ENCODE measurements at regions not wholly inside any gene's neighbourhood (a gene's known extent, or its start where the extent isn't known, plus 50 kb on each side); places are given as distances from the start of the nearest gene placed in this dataset.

GRCh38 chr5:125399885-125400284 is 653.4 kb upstream of the ZNF608 start:
- TF ChIP-seq, protein P1, sequence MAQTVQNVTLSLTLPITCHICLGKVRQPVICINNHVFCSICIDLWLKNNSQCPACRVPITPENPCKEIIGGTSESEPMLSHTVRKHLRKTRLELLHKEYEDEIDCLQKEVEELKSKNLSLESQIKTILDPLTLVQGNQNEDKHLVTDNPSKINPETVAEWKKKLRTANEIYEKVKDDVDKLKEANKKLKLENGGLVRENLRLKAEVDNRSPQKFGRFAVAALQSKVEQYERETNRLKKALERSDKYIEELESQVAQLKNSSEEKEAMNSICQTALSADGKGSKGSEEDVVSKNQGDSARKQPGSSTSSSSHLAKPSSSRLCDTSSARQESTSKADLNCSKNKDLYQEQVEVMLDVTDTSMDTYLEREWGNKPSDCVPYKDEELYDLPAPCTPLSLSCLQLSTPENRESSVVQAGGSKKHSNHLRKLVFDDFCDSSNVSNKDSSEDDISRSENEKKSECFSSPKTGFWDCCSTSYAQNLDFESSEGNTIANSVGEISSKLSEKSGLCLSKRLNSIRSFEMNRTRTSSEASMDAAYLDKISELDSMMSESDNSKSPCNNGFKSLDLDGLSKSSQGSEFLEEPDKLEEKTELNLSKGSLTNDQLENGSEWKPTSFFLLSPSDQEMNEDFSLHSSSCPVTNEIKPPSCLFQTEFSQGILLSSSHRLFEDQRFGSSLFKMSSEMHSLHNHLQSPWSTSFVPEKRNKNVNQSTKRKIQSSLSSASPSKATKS (CRISPR knock-in tag; IDR thresholded peaks at IDR 0.05) = no peak
- TF ChIP-seq PHF5A (CRISPR knock-in tag; IDR thresholded peaks at IDR 0.05; ENCODE audit: low read depth, unreplicated experiment) = no peak
- no peak for TF ChIP-seq ZNF570 (CRISPR knock-in tag; IDR thresholded peaks at IDR 0.05; ENCODE audit: borderline replicate concordance)
- TF ChIP-seq EP300 (IDR thresholded peaks at IDR 0.05; ENCODE audit: low read depth in 2 of 2, low read length in 2 of 2) = no peak
- TF ChIP-seq EP300 (CRISPR knock-in tag; IDR thresholded peaks at IDR 0.05; ENCODE audit: borderline replicate concordance) = no peak
- no peak for TF ChIP-seq ZBTB38 (CRISPR knock-in tag; IDR thresholded peaks at IDR 0.05)
- no peak for TF ChIP-seq DDIT3 (CRISPR knock-in tag; IDR thresholded peaks at IDR 0.05)
- TF ChIP-seq, protein P2, sequence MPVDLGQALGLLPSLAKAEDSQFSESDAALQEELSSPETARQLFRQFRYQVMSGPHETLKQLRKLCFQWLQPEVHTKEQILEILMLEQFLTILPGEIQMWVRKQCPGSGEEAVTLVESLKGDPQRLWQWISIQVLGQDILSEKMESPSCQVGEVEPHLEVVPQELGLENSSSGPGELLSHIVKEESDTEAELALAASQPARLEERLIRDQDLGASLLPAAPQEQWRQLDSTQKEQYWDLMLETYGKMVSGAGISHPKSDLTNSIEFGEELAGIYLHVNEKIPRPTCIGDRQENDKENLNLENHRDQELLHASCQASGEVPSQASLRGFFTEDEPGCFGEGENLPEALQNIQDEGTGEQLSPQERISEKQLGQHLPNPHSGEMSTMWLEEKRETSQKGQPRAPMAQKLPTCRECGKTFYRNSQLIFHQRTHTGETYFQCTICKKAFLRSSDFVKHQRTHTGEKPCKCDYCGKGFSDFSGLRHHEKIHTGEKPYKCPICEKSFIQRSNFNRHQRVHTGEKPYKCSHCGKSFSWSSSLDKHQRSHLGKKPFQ (CRISPR knock-in tag; IDR thresholded peaks at IDR 0.05; ENCODE audit: insufficient replicate concordance) = no peak
- no peak for TF ChIP-seq GATAD1 (CRISPR knock-in tag; IDR thresholded peaks at IDR 0.05)
- no peak for TF ChIP-seq ZBTB42 (CRISPR knock-in tag; IDR thresholded peaks at IDR 0.05)
- no peak for TF ChIP-seq ZNF251 (CRISPR knock-in tag; IDR thresholded peaks at IDR 0.05)
- TF ChIP-seq PBX2 (CRISPR knock-in tag; IDR thresholded peaks at IDR 0.05) = no peak
- no peak for TF ChIP-seq ZNF629 (CRISPR knock-in tag; conservative IDR thresholded peaks at IDR 0.05)
- TF ChIP-seq ZFP91 (CRISPR knock-in tag; IDR thresholded peaks at IDR 0.05; ENCODE audit: borderline replicate concordance) = no peak
- no peak for TF ChIP-seq ZNF484 (CRISPR knock-in tag; IDR thresholded peaks at IDR 0.05; ENCODE audit: borderline replicate concordance, low read depth)
- no peak for TF ChIP-seq ZNF879 (CRISPR knock-in tag; IDR thresholded peaks at IDR 0.05)
- no peak for TF ChIP-seq U2AF2 (IDR thresholded peaks at IDR 0.05; ENCODE audit: low read depth, low read length)
- TF ChIP-seq NBN (conservative IDR thresholded peaks at IDR 0.05) = no peak
- no peak for TF ChIP-seq ZFY (CRISPR knock-in tag; IDR thresholded peaks at IDR 0.05)
- TF ChIP-seq SMYD3 (CRISPR knock-in tag; IDR thresholded peaks at IDR 0.05) = no peak
- TF ChIP-seq ZNF180 (CRISPR knock-in tag; IDR thresholded peaks at IDR 0.05; ENCODE audit: borderline replicate concordance, low read depth) = no peak
- BruUV-seq (replicated peaks) = no TSS peak
- ATAC-seq (no peak), DNase-seq (ENCODE audit: low spot score) (no peak), FAIRE-seq (no peak)
- Histone ChIP-seq H4K20me1 (ENCODE audit: insufficient read depth, low read length) (no peaks in the 10 kb centered on the region), H3K9ac (ENCODE audit: insufficient read depth, low read depth, low read length) (no peak overlapping the region), H3K4me2 (ENCODE audit: low read depth, low read length) (no peak overlapping the region), H3K4me1 (ENCODE audit: insufficient read depth, low read length) (no peaks in the 10 kb centered on the region), H3K9me3 (ENCODE audit: low read length) (peaks cover 22% of the 10 kb centered on the region; the same call in 1 of the 2 replicates), H3K79me2 (ENCODE audit: insufficient read depth, low read length) (no peaks in the 10 kb centered on the region), H3K27me3 (ENCODE audit: control insufficient read depth in 1 of 2, insufficient read depth in 2 of 2, low read length in 2 of 2) (no peaks in the 10 kb centered on the region), H3K4me3 (replicated peaks in 1 of 3; ENCODE audit: insufficient read depth in 1 of 3, low read depth in 2 of 3, low read length in 3 of 3) (no peak overlapping the region), H2AFZ (ENCODE audit: low read length) (no peak overlapping the region), H3K27ac (ENCODE audit: extremely low read length, insufficient read depth, low read length) (no peak overlapping the region), H3K36me3 (replicated peaks in 1 of 2; ENCODE audit: control insufficient read depth in 1 of 2, insufficient read depth in 2 of 2, low read length in 2 of 2) (no peaks in the 10 kb centered on the region)
- CTCF ChIA-PET (ENCODE audit: low intra/inter-chr PET ratio, low total read pairs) = no interaction called here
- in situ Hi-C loops (cut with HindIII; ENCODE audit: extremely low pct_ligation_motif_present, low pct_unique_long_range_greater_than_20kb) (no loop called here), intact Hi-C loops (cut with micrococcal nuclease; ENCODE audit: unreplicated experiment) (no loop called here)
- POLR2A ChIA-PET = no interaction called here
- WGBS (ENCODE audit: low lambda C conversion rate) = 36% methylated on average over 3 of the region's 3 CpGs

Data from HepG2 (cell line).